HepG2 (cell line): ENCODE measurements at regions not wholly inside any gene's neighbourhood (a gene's known extent, or its start where the extent isn't known, plus 50 kb on each side); places are given as distances from the start of the nearest gene placed in this dataset.
A peak's percentile ranks its signal among the peaks of the same experiment; 100 is the strongest.

ENCODE experiments used
- ASH2L ChIP-seq: fragments of 300-600, 200-600 bp; sonication (generic); IDR thresholded peaks from 2 replicates; pipeline ENCODE4 v1.7.0; 2017; ENCODE audit warnings: low read depth, mild to moderate bottlenecking, moderate library complexity, mixed read lengths, low read length; ENCODE audit not compliant: insufficient read length
- CEBPB ChIP-seq: IDR thresholded peaks from 2 replicates; pipeline ENCODE4 v1.6.1; 2011; ENCODE audit warnings: low read depth, low read length, improper control_type of control experiment, borderline replicate concordance
- CEBPG ChIP-seq: IDR thresholded peaks from 2 replicates; pipeline ENCODE4 v1.6.1; 2016
- FOXK1 ChIP-seq: sonication (generic); formaldehyde crosslinking; IDR thresholded peaks from 2 replicates; pipeline ENCODE4 v1.4.0; 2020; ENCODE audit warnings: low read depth, missing genetic modification reagents, borderline replicate concordance
- MAFK ChIP-seq, 2 experiments: IDR thresholded peaks in 1 of 2; conservative IDR thresholded peaks in 1 of 2; 2 replicates each; pipeline ENCODE4 v1.6.1; 2011; ENCODE audit warnings: improper control_type of control experiment in 2 of 2, low read length in 2 of 2
- MED1 ChIP-seq: sonication (generic); formaldehyde crosslinking; IDR thresholded peaks from 2 replicates; pipeline ENCODE4 v1.4.0; 2020; ENCODE audit warnings: missing genetic modification reagents
- RARA ChIP-seq: IDR thresholded peaks from 2 replicates; pipeline ENCODE4 v1.6.1; 2016; ENCODE audit warnings: missing genetic modification reagents, missing compliant biosample characterization
- RBAK ChIP-seq: sonication (generic); formaldehyde crosslinking; IDR thresholded peaks from 2 replicates; pipeline ENCODE4 v1.5.1; 2020; ENCODE audit warnings: mild to moderate bottlenecking, missing genetic modification reagents
- SAP130 ChIP-seq: IDR thresholded peaks from 2 replicates; pipeline ENCODE4 v1.6.1; 2016; ENCODE audit warnings: low read depth
- SETDB1 ChIP-seq: sonication (generic); formaldehyde crosslinking; IDR thresholded peaks from 2 replicates; pipeline ENCODE4 v1.5.1; 2020; ENCODE audit warnings: missing genetic modification reagents, mild to moderate bottlenecking, borderline replicate concordance
- SOX5 ChIP-seq: IDR thresholded peaks from 2 replicates; pipeline ENCODE4 v1.6.1; 2016; ENCODE audit warnings: borderline replicate concordance
- TEAD3 ChIP-seq: optimal IDR thresholded peaks from 2 replicates; pipeline ENCODE3; 2016; ENCODE audit warnings: borderline replicate concordance
- THAP11 ChIP-seq: IDR thresholded peaks from 2 replicates; pipeline ENCODE4 v1.6.1; 2016; ENCODE audit warnings: missing biosample characterization, missing genetic modification reagents
- ZNF12 ChIP-seq: sonication (generic); formaldehyde crosslinking; IDR thresholded peaks from 2 replicates; pipeline ENCODE4 v1.5.0; 2020; ENCODE audit warnings: missing genetic modification reagents
- ZNF331 ChIP-seq: sonication (generic); formaldehyde crosslinking; IDR thresholded peaks from 2 replicates; pipeline ENCODE4 v1.4.0; 2020; ENCODE audit warnings: missing genetic modification reagents
- TF ChIP-seq, protein P1 (sequence below): fragments of 450-650 bp; IDR thresholded peaks from 2 replicates; pipeline ENCODE4 v1.6.1; 2017
- TF ChIP-seq, protein P2 (sequence below): sonication (generic); formaldehyde crosslinking; IDR thresholded peaks from 2 replicates; pipeline ENCODE4 v1.5.1; 2020; ENCODE audit warnings: mild to moderate bottlenecking, missing genetic modification reagents, moderate library complexity
- TF ChIP-seq, protein P3 (sequence below): sonication (generic); formaldehyde crosslinking; IDR thresholded peaks from 2 replicates; pipeline ENCODE4 v1.5.0; 2020; ENCODE audit warnings: missing genetic modification reagents, mild to moderate bottlenecking, borderline replicate concordance

DNA sequence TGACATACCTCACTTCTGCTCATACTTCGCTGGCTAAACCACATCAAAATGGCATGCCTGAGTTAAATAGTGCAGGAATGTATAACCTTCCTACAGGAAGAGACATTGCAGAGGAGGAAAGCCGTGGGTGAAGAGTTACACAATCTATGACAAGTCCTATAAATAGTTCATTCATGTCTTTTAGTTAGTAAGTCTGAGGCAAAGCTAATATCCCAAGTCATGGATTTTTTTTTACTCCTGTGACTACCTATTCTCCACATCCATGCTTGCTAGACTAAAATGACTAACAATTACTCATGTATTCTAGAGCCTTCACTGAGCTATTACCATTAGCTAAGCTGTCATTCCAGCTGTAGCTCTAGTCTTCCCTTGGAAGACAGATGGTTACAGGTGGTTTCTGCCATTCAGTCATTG, 391.3 kb downstream of the NR2F1-AS1 start (continued):
- TF ChIP-seq, protein P1, sequence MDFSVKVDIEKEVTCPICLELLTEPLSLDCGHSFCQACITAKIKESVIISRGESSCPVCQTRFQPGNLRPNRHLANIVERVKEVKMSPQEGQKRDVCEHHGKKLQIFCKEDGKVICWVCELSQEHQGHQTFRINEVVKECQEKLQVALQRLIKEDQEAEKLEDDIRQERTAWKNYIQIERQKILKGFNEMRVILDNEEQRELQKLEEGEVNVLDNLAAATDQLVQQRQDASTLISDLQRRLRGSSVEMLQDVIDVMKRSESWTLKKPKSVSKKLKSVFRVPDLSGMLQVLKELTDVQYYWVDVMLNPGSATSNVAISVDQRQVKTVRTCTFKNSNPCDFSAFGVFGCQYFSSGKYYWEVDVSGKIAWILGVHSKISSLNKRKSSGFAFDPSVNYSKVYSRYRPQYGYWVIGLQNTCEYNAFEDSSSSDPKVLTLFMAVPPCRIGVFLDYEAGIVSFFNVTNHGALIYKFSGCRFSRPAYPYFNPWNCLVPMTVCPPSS = no peak
- TF ChIP-seq, protein P2, sequence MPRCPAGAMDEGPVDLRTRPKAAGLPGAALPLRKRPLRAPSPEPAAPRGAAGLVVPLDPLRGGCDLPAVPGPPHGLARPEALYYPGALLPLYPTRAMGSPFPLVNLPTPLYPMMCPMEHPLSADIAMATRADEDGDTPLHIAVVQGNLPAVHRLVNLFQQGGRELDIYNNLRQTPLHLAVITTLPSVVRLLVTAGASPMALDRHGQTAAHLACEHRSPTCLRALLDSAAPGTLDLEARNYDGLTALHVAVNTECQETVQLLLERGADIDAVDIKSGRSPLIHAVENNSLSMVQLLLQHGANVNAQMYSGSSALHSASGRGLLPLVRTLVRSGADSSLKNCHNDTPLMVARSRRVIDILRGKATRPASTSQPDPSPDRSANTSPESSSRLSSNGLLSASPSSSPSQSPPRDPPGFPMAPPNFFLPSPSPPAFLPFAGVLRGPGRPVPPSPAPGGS (CRISPR knock-in tag) = no peak
- TF ChIP-seq CEBPB = peak; percentile 69
- no peak for TF ChIP-seq SETDB1
- TF ChIP-seq FOXK1 (CRISPR knock-in tag) = no peak
- TF ChIP-seq ASH2L = peak; percentile 17
- no peak for TF ChIP-seq RBAK (CRISPR knock-in tag)
- TF ChIP-seq ZNF331 (CRISPR knock-in tag) = 0 out of 2 replicates have a peak, but pooled peaks have one; percentile 25
- TF ChIP-seq MAFK (conservative IDR thresholded peaks at IDR 0.05 in 1 of 2, IDR thresholded peaks at IDR 0.05 in 1 of 2; ENCODE audit: low read length in 2 of 2) = 0 out of 4 replicates have a peak, but pooled peaks of 1 of the 2 experiments have one; percentile 0
- TF ChIP-seq THAP11 (CRISPR knock-in tag) = 0 out of 2 replicates have a peak, but pooled peaks have one; percentile 14
- TF ChIP-seq RARA (CRISPR knock-in tag) = peak; percentile 33
- TF ChIP-seq SAP130 (CRISPR knock-in tag) = peak; percentile 34
- peak; percentile 52; the same call in 1 of the 2 replicates for TF ChIP-seq CEBPG (CRISPR knock-in tag)
- TF ChIP-seq TEAD3 (CRISPR knock-in tag) = peak; percentile 46
- 0 out of 2 replicates have a peak, but pooled peaks have one; percentile 15 for TF ChIP-seq SOX5 (CRISPR knock-in tag)
- TF ChIP-seq, protein P3, sequence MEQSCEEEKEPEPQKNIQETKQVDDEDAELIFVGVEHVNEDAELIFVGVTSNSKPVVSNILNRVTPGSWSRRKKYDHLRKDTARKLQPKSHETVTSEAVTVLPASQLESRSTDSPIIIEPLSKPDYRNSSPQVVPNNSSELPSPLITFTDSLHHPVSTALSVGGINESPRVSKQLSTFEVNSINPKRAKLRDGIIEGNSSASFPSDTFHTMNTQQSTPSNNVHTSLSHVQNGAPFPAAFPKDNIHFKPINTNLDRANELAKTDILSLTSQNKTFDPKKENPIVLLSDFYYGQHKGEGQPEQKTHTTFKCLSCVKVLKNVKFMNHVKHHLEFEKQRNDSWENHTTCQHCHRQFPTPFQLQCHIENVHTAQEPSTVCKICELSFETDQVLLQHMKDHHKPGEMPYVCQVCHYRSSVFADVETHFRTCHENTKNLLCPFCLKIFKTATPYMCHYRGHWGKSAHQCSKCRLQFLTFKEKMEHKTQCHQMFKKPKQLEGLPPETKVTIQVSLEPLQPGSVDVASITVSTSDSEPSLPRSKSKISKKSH (CRISPR knock-in tag) = no peak
- TF ChIP-seq ZNF12 (CRISPR knock-in tag) = peak; percentile 79
- TF ChIP-seq MED1 (CRISPR knock-in tag) = peak; percentile 39; the same call in 1 of the 2 replicates
